ENCODE measurements at regions not wholly inside any gene's neighbourhood (a gene's known extent, or its start where the extent isn't known, plus 50 kb on each side); places are given as distances from the start of the nearest gene placed in this dataset.

DNA sequence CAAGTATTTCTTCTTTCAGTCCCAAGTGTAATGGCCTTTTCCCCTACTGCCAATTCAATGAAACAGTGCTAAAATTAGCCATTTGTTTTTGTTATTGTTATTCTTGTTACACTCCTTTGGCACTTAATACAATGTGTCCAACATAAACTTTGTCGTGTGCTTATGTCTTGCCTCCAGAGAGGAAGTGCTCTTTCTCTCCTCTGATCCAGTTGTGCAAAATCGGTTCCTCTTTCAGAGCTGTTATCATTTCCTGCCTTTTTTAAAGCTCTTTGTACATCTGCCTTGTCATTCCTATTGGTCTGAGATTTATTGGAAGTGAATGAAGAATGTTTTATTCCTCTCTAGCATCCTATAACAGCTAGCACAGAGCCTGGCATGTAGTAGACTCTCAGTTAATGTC is 623.2 kb upstream of the ID2 start:
- TF ChIP-seq SP1 (IDR thresholded peaks at IDR 0.05) (no peak), RAD21 (IDR thresholded peaks at IDR 0.05) (peak; percentile 13 to 15), FOXA1 (IDR thresholded peaks at IDR 0.05) (no peak), TAF1 (conservative IDR thresholded peaks at IDR 0.05) (no peak)
- TF ChIP-seq, protein P1, sequence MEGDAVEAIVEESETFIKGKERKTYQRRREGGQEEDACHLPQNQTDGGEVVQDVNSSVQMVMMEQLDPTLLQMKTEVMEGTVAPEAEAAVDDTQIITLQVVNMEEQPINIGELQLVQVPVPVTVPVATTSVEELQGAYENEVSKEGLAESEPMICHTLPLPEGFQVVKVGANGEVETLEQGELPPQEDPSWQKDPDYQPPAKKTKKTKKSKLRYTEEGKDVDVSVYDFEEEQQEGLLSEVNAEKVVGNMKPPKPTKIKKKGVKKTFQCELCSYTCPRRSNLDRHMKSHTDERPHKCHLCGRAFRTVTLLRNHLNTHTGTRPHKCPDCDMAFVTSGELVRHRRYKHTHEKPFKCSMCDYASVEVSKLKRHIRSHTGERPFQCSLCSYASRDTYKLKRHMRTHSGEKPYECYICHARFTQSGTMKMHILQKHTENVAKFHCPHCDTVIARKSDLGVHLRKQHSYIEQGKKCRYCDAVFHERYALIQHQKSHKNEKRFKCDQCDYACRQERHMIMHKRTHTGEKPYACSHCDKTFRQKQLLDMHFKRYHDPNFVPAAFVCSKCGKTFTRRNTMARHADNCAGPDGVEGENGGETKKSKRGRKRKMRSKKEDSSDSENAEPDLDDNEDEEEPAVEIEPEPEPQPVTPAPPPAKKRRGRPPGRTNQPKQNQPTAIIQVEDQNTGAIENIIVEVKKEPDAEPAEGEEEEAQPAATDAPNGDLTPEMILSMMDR (IDR thresholded peaks at IDR 0.05; ENCODE audit: low read depth, low read length, missing input control), result no peak
